Heart left ventricle (tissue), 16 donors: ENCODE measurements at regions not wholly inside any gene's neighbourhood (a gene's known extent, or its start where the extent isn't known, plus 50 kb on each side); places are given as distances from the start of the nearest gene placed in this dataset.

Experiments
- ATAC-seq, 4 donors: fragments of 200-7000 bp; cut with Tn5 transposase; one replicate each; pipeline ENCODE4 v1.9.1; 2020 to 2022; ENCODE audit warnings: moderate library complexity in 4 of 4, mild to moderate bottlenecking in 3 of 4, moderate number of reproducible peaks in 1 of 4
- DNase-seq, 5 donors: peaks; one replicate each; pipeline ENCODE4 v3.0.0-alpha.2; 2020
- H3K27ac ChIP-seq, 12 donors: fragments of 200-600 bp; sonication (generic) in 4 of 12; one replicate each; pipeline versions ENCODE4 v1.5.0 to v1.8.0; 2016 to 2022; ENCODE audit warnings: mild to moderate bottlenecking in 2 of 12
- H3K27me3 ChIP-seq, 9 donors: fragments of 200-600 bp; sonication (generic) in 2 of 9; one replicate each; pipeline versions ENCODE4 v1.5.1 to v1.8.0; 2016 to 2022; ENCODE audit warnings: mild to moderate bottlenecking in 3 of 9
- H3K36me3 ChIP-seq, 9 donors: fragments of 200-600 bp; sonication (generic) in 2 of 9; one replicate each; pipeline versions ENCODE4 v1.5.0 to v1.8.0; 2018 to 2022; ENCODE audit warnings: mild to moderate bottlenecking in 2 of 9
- H3K4me1 ChIP-seq, 12 donors: fragments of 200-600 bp; sonication (generic) in 4 of 12; one replicate each; pipeline versions ENCODE4 v1.5.0 to v1.8.0; 2016 to 2022; ENCODE audit warnings: mild to moderate bottlenecking in 3 of 12
- H3K4me3 ChIP-seq, 12 donors: fragments of 200-600 bp; sonication (generic) in 4 of 12; one replicate each; pipeline versions ENCODE4 v1.5.0 to v1.8.0; 2017 to 2022; ENCODE audit warnings: mild to moderate bottlenecking in 9 of 12, moderate library complexity in 4 of 12
- H3K9me3 ChIP-seq, 12 donors: fragments of 200-600 bp; sonication (generic) in 4 of 12; one replicate each; pipeline versions ENCODE4 v1.5.0 to v1.8.0; 2016 to 2022; ENCODE audit warnings: mild to moderate bottlenecking in 1 of 12
- CTCF ChIP-seq, 12 donors: fragments of 200-600 bp; sonication (generic) in 4 of 12; IDR thresholded peaks; one replicate each; pipeline versions ENCODE4 v1.5.0 to v1.8.0; 2018 to 2022; ENCODE audit warnings: antibody characterized with exemption in 12 of 12, mild to moderate bottlenecking in 5 of 12
- POLR2A ChIP-seq, 2 donors: fragments of 450-650 bp; IDR thresholded peaks; one replicate each; pipeline ENCODE4 v1.6.1; 2017; ENCODE audit warnings: antibody characterized with exemption in 2 of 2, mild to moderate bottlenecking in 2 of 2, moderate library complexity in 2 of 2
- WGBS, 4 donors: extraction: QIAGEN DNeasy Blood & Tissue Kit in 2 of 4; methylation state at CpG; one replicate each; pipeline versions ENCODE4 v1.1.5 to v1.1.7; 2013 to 2018; 5-methylcytosine and 5-hydroxymethylcytosine counted together
- intact Hi-C, 10 donors: fragments of 100-400 bp; cut with DNase I; formaldehyde crosslinking; loops; one replicate each; pipeline versions ENCODE4 v1.11.1 to v1.14.2; 2022
- donor health status: ischemic (EF 13 %, LVEDD 7.1; RV severe dilation, severe dysfunction).
- donor health status: healthy with polysubstance abuse.
- donor health status: DM: no; HTN: yes; CAD: no.
- donor health status: DM: no; HTN: no; CAD: no.
- donor health status: ischemic (EF 25% LVEDD 6.9; RV normal size, moderate dysfunction).
- donor health status: ischemic (EF 25% LVEDD 5.7; RV mildly dilated, moderate dysfunction).
- donor health status: healthy.
- donor health status: DM: yes; HTN: yes; CAD: no.
- donor health status: ischemic (EF 35%, LVEDD 5.7; RV mildly dilated, moderate dysfunction).
- donor health status: nonischemic (EF 11% LVEDD 7.7; RV severe dilation, severe dysfunction).
- donor health status: DM: yes; HTN: yes; CAD: no.
- donor health status: PGD.
- donor health status: ischemic (EF 29% LVEDD 5.4; RV normal size, mild dysfunction).
- donor health status: nonischemic (EF 23%, LVEDD 6.1; RV moderate dilation, normal function).

- Histone ChIP-seq H3K27ac (no peak overlapping the region), H3K4me1 (no peaks in the 10 kb centered on the region), H3K27me3 (no peaks in the 10 kb centered on the region), H3K4me3 (no peak overlapping the region), H3K36me3 (no peaks in the 10 kb centered on the region), H3K9me3 (peaks cover 0 to 4% (median 0%) of the 10 kb centered on the region in 12 donors)
- intact Hi-C loops: no loop called here
- ATAC-seq (no peak), DNase-seq (no peak)
- WGBS, 4 donors: 82 to 96% (median 87%) methylated on average over 1 of the region's 1 CpG
- TF ChIP-seq CTCF (IDR thresholded peaks at IDR 0.05): no peak
- TF ChIP-seq POLR2A (IDR thresholded peaks at IDR 0.05): no peak
These were observed 228.7 kb upstream of the GOT2 start for GRCh38 chr16:58962811-58963210.

GRCh38 chr16:58960484-58960883 is 226.4 kb upstream of the GOT2 start:
- no peak overlapping the region for H3K27ac ChIP-seq
- intact Hi-C loops: no loop called here
- no peaks in the 10 kb centered on the region for H3K27me3 ChIP-seq
- no peaks in the 10 kb centered on the region for H3K4me1 ChIP-seq
- H3K4me3 ChIP-seq: no peak overlapping the region
- ATAC-seq (no peak), DNase-seq (no peak)
- peaks cover 0 to 4% (median 0%) of the 10 kb centered on the region in 12 donors for H3K9me3 ChIP-seq
- WGBS, 4 donors: 66 to 74% (median 71%) methylated on average over 4 of the region's 4 CpGs
- no peaks in the 10 kb centered on the region for H3K36me3 ChIP-seq
- TF ChIP-seq POLR2A (IDR thresholded peaks at IDR 0.05) (no peak), CTCF (IDR thresholded peaks at IDR 0.05) (no peak)

- intact Hi-C loops: no loop called here
- Histone ChIP-seq H3K27me3 (no peaks in the 10 kb centered on the region), H3K27ac (no peak overlapping the region), H3K4me3 (no peak overlapping the region), H3K9me3 (peaks cover 0 to 4% (median 0%) of the 10 kb centered on the region in 12 donors), H3K4me1 (no peaks in the 10 kb centered on the region), H3K36me3 (no peaks in the 10 kb centered on the region)
- no peak for TF ChIP-seq CTCF (IDR thresholded peaks at IDR 0.05)
- TF ChIP-seq POLR2A (IDR thresholded peaks at IDR 0.05): no peak
- WGBS, 4 donors: 94 to 95% (median 95%) methylated on average over 1 of the region's 1 CpG
- DNase-seq (no peak), ATAC-seq (no peak)
These were observed 225.9 kb upstream of the GOT2 start for GRCh38 chr16:58960034-58960433.

- no peak overlapping the region for H3K27ac ChIP-seq
- intact Hi-C loops: no loop called here
- no peaks in the 10 kb centered on the region for H3K4me1 ChIP-seq
- ATAC-seq (no peak), DNase-seq (no peak)
- no peaks in the 10 kb centered on the region for H3K27me3 ChIP-seq
- H3K9me3 ChIP-seq: peaks cover 0 to 2% (median 0%) of the 10 kb centered on the region in 12 donors
- no peak overlapping the region for H3K4me3 ChIP-seq
- no peak for TF ChIP-seq CTCF (IDR thresholded peaks at IDR 0.05)
- H3K36me3 ChIP-seq: no peaks in the 10 kb centered on the region
These were observed 224.6 kb upstream of the GOT2 start for GRCh38 chr16:58958749-58959148.
